Right lobe of liver (tissue), 6 donors: ENCODE measurements at regions not wholly inside any gene's neighbourhood (a gene's known extent, or its start where the extent isn't known, plus 50 kb on each side); places are given as distances from the start of the nearest gene placed in this dataset.

Experiments used
- ATAC-seq, 4 donors: fragments of 200-7000 bp; cut with Tn5 transposase; one replicate each; pipeline ENCODE4 v1.9.1; 2020; ENCODE audit warnings: mild to moderate bottlenecking in 4 of 4, moderate library complexity in 4 of 4
- DNase-seq, 3 donors: peaks; one replicate each; pipeline ENCODE4 v3.0.0-alpha.2; 2020
- H3K27ac ChIP-seq, 3 donors: fragments of 200-600 bp; one replicate each; pipeline ENCODE4 v1.8.0; 2022
- H3K27me3 ChIP-seq, 2 donors: fragments of 200-600 bp; one replicate each; pipeline ENCODE4 v1.8.0; 2022
- H3K36me3 ChIP-seq, 4 donors: fragments of 200-600 bp; sonication (generic) in 1 of 4; one replicate each; pipeline versions ENCODE4 v1.5.1 to v1.8.0; 2017 to 2022; ENCODE audit warnings: control low read depth in 1 of 4
- H3K4me1 ChIP-seq, 4 donors: fragments of 200-600 bp; sonication (generic) in 1 of 4; one replicate each; pipeline versions ENCODE4 v1.5.1 to v1.8.0; 2017 to 2022; ENCODE audit warnings: control low read depth in 1 of 4
- H3K4me3 ChIP-seq, 3 donors: fragments of 200-600 bp; one replicate each; pipeline ENCODE4 v1.8.0; 2022
- H3K9me3 ChIP-seq, 4 donors: fragments of 200-600 bp; sonication (generic) in 1 of 4; one replicate each; pipeline versions ENCODE4 v1.5.1 to v1.8.0; 2017 to 2022; ENCODE audit warnings: control low read depth in 1 of 4
- POLR2A ChIP-seq: fragments of 450-650 bp; IDR thresholded peaks from one replicate; pipeline ENCODE4 v1.6.1; 2017; ENCODE audit warnings: antibody characterized with exemption, mild to moderate bottlenecking
- WGBS: methylation state at CpG from one replicate; pipeline ENCODE4 v1.1.6; 2018; ENCODE audit warnings: low coverage, low lambda C conversion rate; ENCODE audit not compliant: insufficient coverage; ENCODE audit errors: missing lambda C conversion rate; 5-methylcytosine and 5-hydroxymethylcytosine counted together
- intact Hi-C, 2 donors: fragments of 100-400 bp; cut with DNase I; formaldehyde crosslinking; loops; one replicate each; pipeline versions ENCODE4 v1.11.2 to v1.14.1; 2022
- TF ChIP-seq, protein P1 (sequence below), 4 donors: fragments of 200-600 bp in 3 of 4; fragments of 450-650 bp in 1 of 4; IDR thresholded peaks; one replicate each; pipeline versions ENCODE4 v1.5.1 to v1.8.0; 2016 to 2022; ENCODE audit warnings: antibody characterized with exemption in 4 of 4, mild to moderate bottlenecking in 2 of 4
- donor health status: DM: no; HTN: yes; CAD: no.
- donor health status: DM: no; HTN: no; CAD: no.
- donor health status: DM: no; HTN: no; CAD: no.
- donor health status: DM: no; HTN: yes; CAD: no.
- donor health status: DM: no; HTN: yes; CAD: no.

DNA sequence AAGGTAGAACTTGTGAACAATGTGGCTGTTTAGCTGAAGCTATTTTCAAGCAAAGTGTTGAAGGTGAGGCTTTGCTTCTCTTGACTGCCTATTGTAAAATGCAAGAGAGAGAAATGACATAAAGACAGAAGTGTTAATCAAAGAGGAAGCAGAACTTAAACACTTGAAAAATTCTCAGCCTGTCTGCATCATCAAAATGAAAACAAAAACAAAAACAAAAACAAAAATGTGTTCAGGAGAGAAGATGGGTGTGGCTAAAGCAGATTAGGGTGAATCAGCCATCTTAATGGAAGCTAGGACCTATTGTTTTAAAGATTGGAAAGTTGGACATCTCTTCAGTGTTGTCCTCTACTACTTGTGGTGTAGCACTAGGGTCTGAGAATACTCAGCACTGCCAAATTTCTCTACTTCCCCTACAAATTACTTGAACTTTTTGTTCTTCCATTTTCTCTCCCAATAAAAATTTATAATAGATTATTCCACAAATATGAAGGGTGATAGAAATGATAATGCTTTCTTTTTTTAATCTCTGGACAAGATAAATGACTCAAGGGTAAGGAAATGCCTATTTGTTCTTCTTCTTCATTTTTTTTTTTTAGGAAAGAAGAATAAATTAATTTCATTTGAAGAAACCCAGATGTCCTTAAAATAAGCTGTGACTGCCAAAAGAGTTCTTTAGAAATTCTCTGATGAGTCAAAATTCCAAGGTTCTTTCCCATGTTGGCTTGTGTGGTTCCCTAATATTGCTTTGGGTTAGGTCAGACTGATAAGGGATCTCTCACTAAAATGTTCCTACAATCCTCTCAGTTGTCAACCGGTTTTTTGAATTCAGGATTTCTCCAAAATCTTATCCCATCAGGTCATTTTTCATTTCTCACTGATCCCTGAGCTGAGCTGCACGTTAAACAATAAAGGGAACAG is 571.2 kb upstream of the ZEB2 start:
- no peak for ATAC-seq
- H3K27ac ChIP-seq = no peak overlapping the region
- intact Hi-C loops = no loop called here
- no peaks in the 10 kb centered on the region for H3K4me1 ChIP-seq
- 43% methylated on average over 2 of the region's 2 CpGs for WGBS
- H3K4me3 ChIP-seq = no peak overlapping the region
- DNase-seq = no peak
- no peaks in the 10 kb centered on the region for H3K36me3 ChIP-seq
- no peaks in the 10 kb centered on the region for H3K27me3 ChIP-seq
- no peaks in the 10 kb centered on the region for H3K9me3 ChIP-seq
- TF ChIP-seq POLR2A = no peak
- TF ChIP-seq, protein P1, sequence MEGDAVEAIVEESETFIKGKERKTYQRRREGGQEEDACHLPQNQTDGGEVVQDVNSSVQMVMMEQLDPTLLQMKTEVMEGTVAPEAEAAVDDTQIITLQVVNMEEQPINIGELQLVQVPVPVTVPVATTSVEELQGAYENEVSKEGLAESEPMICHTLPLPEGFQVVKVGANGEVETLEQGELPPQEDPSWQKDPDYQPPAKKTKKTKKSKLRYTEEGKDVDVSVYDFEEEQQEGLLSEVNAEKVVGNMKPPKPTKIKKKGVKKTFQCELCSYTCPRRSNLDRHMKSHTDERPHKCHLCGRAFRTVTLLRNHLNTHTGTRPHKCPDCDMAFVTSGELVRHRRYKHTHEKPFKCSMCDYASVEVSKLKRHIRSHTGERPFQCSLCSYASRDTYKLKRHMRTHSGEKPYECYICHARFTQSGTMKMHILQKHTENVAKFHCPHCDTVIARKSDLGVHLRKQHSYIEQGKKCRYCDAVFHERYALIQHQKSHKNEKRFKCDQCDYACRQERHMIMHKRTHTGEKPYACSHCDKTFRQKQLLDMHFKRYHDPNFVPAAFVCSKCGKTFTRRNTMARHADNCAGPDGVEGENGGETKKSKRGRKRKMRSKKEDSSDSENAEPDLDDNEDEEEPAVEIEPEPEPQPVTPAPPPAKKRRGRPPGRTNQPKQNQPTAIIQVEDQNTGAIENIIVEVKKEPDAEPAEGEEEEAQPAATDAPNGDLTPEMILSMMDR (IDR thresholded peaks at IDR 0.05) = no peak

GRCh38 chr2:145088756-145089155 is 568.8 kb upstream of the ZEB2 start:
- WGBS = 80% methylated on average over 2 of the region's 2 CpGs
- ATAC-seq (no peak), DNase-seq (no peak)
- Histone ChIP-seq H3K36me3 (no peaks in the 10 kb centered on the region), H3K27me3 (no peaks in the 10 kb centered on the region), H3K4me3 (no peak overlapping the region), H3K4me1 (no peaks in the 10 kb centered on the region), H3K27ac (no peak overlapping the region), H3K9me3 (no peaks in the 10 kb centered on the region)
- no peak for TF ChIP-seq POLR2A
- TF ChIP-seq, protein P1 (IDR thresholded peaks at IDR 0.05) = no peak
- intact Hi-C loops = no loop called here

GRCh38 chr2:145086910-145087309 is 567.0 kb upstream of the ZEB2 start:
- no peaks in the 10 kb centered on the region for H3K9me3 ChIP-seq
- no peak for ATAC-seq
- intact Hi-C loops = no loop called here

DNA sequence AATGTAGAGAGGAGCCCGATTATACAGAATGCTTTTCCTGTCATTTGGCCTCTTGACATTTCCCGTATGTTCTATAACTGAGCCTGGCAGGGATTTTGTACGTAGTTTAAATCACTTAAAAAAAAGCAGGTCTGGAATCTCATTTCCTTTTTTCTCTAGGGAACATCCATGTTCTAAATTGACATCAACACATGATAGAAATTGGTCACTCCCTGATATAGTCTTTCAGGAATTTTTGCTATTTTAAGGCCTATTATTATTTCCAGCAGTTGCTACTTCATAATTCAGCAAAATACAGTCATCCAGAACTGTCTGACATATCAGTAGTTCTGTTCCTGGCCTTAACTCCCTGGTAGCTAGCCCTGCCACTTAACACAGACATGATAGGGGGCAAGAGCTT is 565.7 kb upstream of the ZEB2 start:
- intact Hi-C loops = no loop called here
- Histone ChIP-seq H3K36me3 (no peaks in the 10 kb centered on the region), H3K27me3 (no peaks in the 10 kb centered on the region), H3K4me3 (no peak overlapping the region), H3K9me3 (no peaks in the 10 kb centered on the region), H3K4me1 (no peaks in the 10 kb centered on the region), H3K27ac (no peak overlapping the region)
- DNase-seq = no peak
- 53% methylated on average over 3 of the region's 3 CpGs for WGBS
- no peak for ATAC-seq
- TF ChIP-seq, protein P1 (IDR thresholded peaks at IDR 0.05) = no peak
- no peak for TF ChIP-seq POLR2A

More at GRCh38 chr2:145086910-145087309, 567.0 kb upstream of the ZEB2 start:
- 71% methylated on average over 3 of the region's 3 CpGs for WGBS
- H3K36me3 ChIP-seq = no peaks in the 10 kb centered on the region
- H3K27me3 ChIP-seq = no peaks in the 10 kb centered on the region
- no peak overlapping the region for H3K27ac ChIP-seq
- no peak overlapping the region for H3K4me3 ChIP-seq
- no peaks in the 10 kb centered on the region for H3K4me1 ChIP-seq
- DNase-seq = no peak
- TF ChIP-seq, protein P1 (IDR thresholded peaks at IDR 0.05) = no peak
- TF ChIP-seq POLR2A = no peak
